GM23338 (cell line): ENCODE measurements at regions not wholly inside any gene's neighbourhood (a gene's known extent, or its start where the extent isn't known, plus 50 kb on each side); places are given as distances from the start of the nearest gene placed in this dataset.

Experiments
- ATAC-seq: fragments of 200-7000 bp; cut with Tn5 transposase; 3 replicates; pipeline ENCODE4 v1.9.1; 2020
- DNase-seq: peaks from one replicate; pipeline ENCODE4 v3.0.0-alpha.2; 2015; ENCODE audit warnings: low spot score
- H2AFZ ChIP-seq: fragments of 200-600 bp; sonication (generic); 2 replicates; pipeline ENCODE4 v1.8.0; 2016; ENCODE audit warnings: antibody characterized with exemption, mild to moderate bottlenecking, moderate library complexity
- H3F3A ChIP-seq: fragments of 200-600 bp; sonication (generic); replicated peaks from 2 replicates; pipeline ENCODE4 v1.8.0; 2017; ENCODE audit warnings: antibody characterized with exemption, mixed run types, low read depth
- H3K27ac ChIP-seq: fragments of 200-600 bp; sonication (generic); 2 replicates; pipeline ENCODE4 v1.6.1; 2016; ENCODE audit warnings: low read depth
- H3K27me3 ChIP-seq: fragments of 200-600 bp; sonication (generic); 2 replicates; pipeline ENCODE4 v1.8.0; 2016; ENCODE audit warnings: mild to moderate bottlenecking, mixed run types, moderate library complexity; ENCODE audit not compliant: insufficient read depth
- H3K36me3 ChIP-seq: fragments of 200-600 bp; sonication (generic); 2 replicates; pipeline ENCODE4 v1.8.0; 2016; ENCODE audit warnings: mild to moderate bottlenecking; ENCODE audit not compliant: insufficient read depth
- H3K4me1 ChIP-seq: fragments of 200-600 bp; sonication (generic); 2 replicates; pipeline ENCODE4 v1.8.0; 2016; ENCODE audit warnings: mild to moderate bottlenecking, moderate library complexity; ENCODE audit not compliant: insufficient read depth
- H3K4me2 ChIP-seq: fragments of 200-600 bp; sonication (generic); 2 replicates; pipeline ENCODE4 v1.7.1; 2017; ENCODE audit warnings: mixed run types
- H3K4me3 ChIP-seq: fragments of 200-600 bp; sonication (generic); 2 replicates; pipeline ENCODE4 v1.6.1; 2016; ENCODE audit warnings: mixed run types
- H3K79me2 ChIP-seq: fragments of 200-600 bp; sonication (generic); replicated peaks from 2 replicates; pipeline ENCODE4 v1.8.0; 2017; ENCODE audit warnings: mild to moderate bottlenecking; ENCODE audit not compliant: insufficient read depth
- H3K9me2 ChIP-seq: fragments of 200-600 bp; sonication (generic); 2 replicates; pipeline ENCODE4 v1.8.0; 2017; ENCODE audit not compliant: insufficient read depth
- H4K20me1 ChIP-seq: fragments of 200-600 bp; sonication (generic); replicated peaks from 2 replicates; pipeline ENCODE4 v1.8.0; 2017; ENCODE audit warnings: mild to moderate bottlenecking; ENCODE audit not compliant: insufficient read depth
- H3K27ac Mint-ChIP-seq: 2 replicates; pipeline ENCODE4 v1.8.0; 2020; ENCODE audit warnings: inconsistent platforms, mild to moderate bottlenecking, moderate library complexity, mixed read lengths
- H3K27me3 Mint-ChIP-seq: 3 replicates; pipeline ENCODE4 v1.8.0; 2022; ENCODE audit warnings: low read depth, mild to moderate bottlenecking, moderate library complexity, mixed read lengths, inconsistent platforms; ENCODE audit not compliant: insufficient read depth, poor library complexity
- H3K36me3 Mint-ChIP-seq: 3 replicates; pipeline ENCODE4 v1.8.0; 2021; ENCODE audit warnings: low read depth, mild to moderate bottlenecking, inconsistent platforms, moderate library complexity, mixed read lengths
- H3K4me1 Mint-ChIP-seq: 3 replicates; pipeline ENCODE4 v1.8.0; 2020; ENCODE audit warnings: mild to moderate bottlenecking, inconsistent platforms, mixed read lengths
- H3K4me3 Mint-ChIP-seq: 3 replicates; pipeline ENCODE4 v1.8.0; 2021; ENCODE audit warnings: moderate library complexity, mild to moderate bottlenecking, inconsistent platforms, mixed read lengths
- H3K9me3 Mint-ChIP-seq: 3 replicates; pipeline ENCODE4 v1.8.0; 2020; ENCODE audit warnings: moderate library complexity, mild to moderate bottlenecking, inconsistent platforms, mixed read lengths
- CREB1 ChIP-seq: fragments of 250-450 bp; sonication (Bioruptor Pico); IDR thresholded peaks from 2 replicates; pipeline ENCODE4 v1.5.0; 2020; ENCODE audit warnings: low read depth, mild to moderate bottlenecking, moderate library complexity
- ETS1 ChIP-seq: IDR thresholded peaks from 2 replicates; pipeline ENCODE4 v1.6.1; 2016; ENCODE audit warnings: antibody characterized with exemption
- EZH2 ChIP-seq: fragments of 200-600 bp; sonication (generic); IDR thresholded peaks from one replicate; pipeline ENCODE4 v1.8.0; 2017; ENCODE audit warnings: antibody characterized with exemption, mild to moderate bottlenecking, low read depth; ENCODE audit not compliant: unreplicated experiment
- EZH2phosphoT487 ChIP-seq: fragments of 200-600 bp; sonication (generic); IDR thresholded peaks from one replicate; pipeline ENCODE4 v1.8.1; 2018; ENCODE audit warnings: antibody characterized with exemption; ENCODE audit not compliant: unreplicated experiment
- JUNB ChIP-seq: IDR thresholded peaks from one replicate; pipeline ENCODE4 v1.6.1; 2016; ENCODE audit warnings: antibody characterized with exemption; ENCODE audit not compliant: unreplicated experiment
- POLR2AphosphoS5 ChIP-seq: IDR thresholded peaks from 2 replicates; pipeline ENCODE4 v1.6.1; 2016; ENCODE audit warnings: antibody characterized with exemption, low read depth
- REST ChIP-seq: IDR thresholded peaks from one replicate; pipeline ENCODE4 v1.6.1; 2018; ENCODE audit warnings: antibody characterized with exemption; ENCODE audit not compliant: unreplicated experiment
- STAT1 ChIP-seq: IDR thresholded peaks from one replicate; pipeline ENCODE4 v1.6.1; 2016; ENCODE audit warnings: antibody characterized with exemption; ENCODE audit not compliant: unreplicated experiment
- ZNF114 ChIP-seq: fragments of 250-450 bp; sonication (Bioruptor Pico); IDR thresholded peaks from 2 replicates; pipeline ENCODE4 v1.5.0; 2020; ENCODE audit warnings: mild to moderate bottlenecking, moderate library complexity
- ZNF331 ChIP-seq: fragments of 250-450 bp; sonication (Bioruptor Pico); IDR thresholded peaks from 2 replicates; pipeline ENCODE4 v1.5.0; 2020; ENCODE audit warnings: low read depth, mild to moderate bottlenecking, moderate library complexity
- TF ChIP-seq, protein P1 (sequence below), 2 experiments: fragments of 200-600 bp in 1 of 2; sonication (generic) in 1 of 2; conservative IDR thresholded peaks; 2 replicates each; pipeline versions ENCODE4 v1.5.1 to v1.6.1; 2016 to 2017; ENCODE audit warnings: antibody characterized with exemption in 2 of 2, low read depth in 2 of 2, mild to moderate bottlenecking in 2 of 2, moderate library complexity in 1 of 2

DNA sequence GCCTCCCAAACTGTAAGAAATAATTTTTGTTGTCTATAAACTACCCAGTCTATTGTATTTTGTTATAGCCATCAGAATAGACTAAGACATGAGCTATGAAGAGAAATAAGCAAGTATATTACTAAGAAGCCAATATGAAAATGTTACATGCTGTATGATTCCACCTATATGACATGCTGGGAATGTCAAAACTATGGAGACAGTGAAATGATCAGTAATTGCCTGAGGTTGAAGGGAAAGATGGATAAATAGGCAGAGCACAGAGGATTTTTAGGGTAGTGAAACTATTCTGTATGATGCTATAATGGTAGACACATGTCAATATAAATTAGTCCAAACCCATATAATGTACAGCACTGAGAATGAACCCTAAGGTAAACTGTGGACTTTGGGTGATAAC, 261.3 kb upstream of the PCDH15 start:
- H3K4me1 Mint-ChIP-seq = no peaks in the 10 kb centered on the region
- no peak overlapping the region for H3K27ac Mint-ChIP-seq
- no peak overlapping the region for H3K4me3 Mint-ChIP-seq
- Histone ChIP-seq H3K4me3 (no peak overlapping the region), H3K27ac (no peak overlapping the region), H3K27me3 (no peaks in the 10 kb centered on the region), H3K4me2 (no peak overlapping the region), H4K20me1 (no peaks in the 10 kb centered on the region), H3F3A (no peaks in the 10 kb centered on the region), H3K9me2 (no peaks in the 10 kb centered on the region), H2AFZ (no peak overlapping the region), H3K36me3 (no peaks in the 10 kb centered on the region), H3K79me2 (no peaks in the 10 kb centered on the region), H3K4me1 (no peaks in the 10 kb centered on the region)
- DNase-seq = no peak
- H3K27me3 Mint-ChIP-seq = no peaks in the 10 kb centered on the region
- H3K36me3 Mint-ChIP-seq = no peaks in the 10 kb centered on the region
- H3K9me3 Mint-ChIP-seq = no peaks in the 10 kb centered on the region
- ATAC-seq = no peak
- TF ChIP-seq STAT1 (no peak), CREB1 (CRISPR knock-in tag) (no peak), ZNF331 (no peak), ZNF114 (no peak), JUNB (no peak), ETS1 (no peak), EZH2phosphoT487 (no peak), POLR2AphosphoS5 (no peak), REST (no peak), EZH2 (no peak)
- TF ChIP-seq, protein P1, sequence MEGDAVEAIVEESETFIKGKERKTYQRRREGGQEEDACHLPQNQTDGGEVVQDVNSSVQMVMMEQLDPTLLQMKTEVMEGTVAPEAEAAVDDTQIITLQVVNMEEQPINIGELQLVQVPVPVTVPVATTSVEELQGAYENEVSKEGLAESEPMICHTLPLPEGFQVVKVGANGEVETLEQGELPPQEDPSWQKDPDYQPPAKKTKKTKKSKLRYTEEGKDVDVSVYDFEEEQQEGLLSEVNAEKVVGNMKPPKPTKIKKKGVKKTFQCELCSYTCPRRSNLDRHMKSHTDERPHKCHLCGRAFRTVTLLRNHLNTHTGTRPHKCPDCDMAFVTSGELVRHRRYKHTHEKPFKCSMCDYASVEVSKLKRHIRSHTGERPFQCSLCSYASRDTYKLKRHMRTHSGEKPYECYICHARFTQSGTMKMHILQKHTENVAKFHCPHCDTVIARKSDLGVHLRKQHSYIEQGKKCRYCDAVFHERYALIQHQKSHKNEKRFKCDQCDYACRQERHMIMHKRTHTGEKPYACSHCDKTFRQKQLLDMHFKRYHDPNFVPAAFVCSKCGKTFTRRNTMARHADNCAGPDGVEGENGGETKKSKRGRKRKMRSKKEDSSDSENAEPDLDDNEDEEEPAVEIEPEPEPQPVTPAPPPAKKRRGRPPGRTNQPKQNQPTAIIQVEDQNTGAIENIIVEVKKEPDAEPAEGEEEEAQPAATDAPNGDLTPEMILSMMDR (conservative IDR thresholded peaks at IDR 0.05; ENCODE audit: low read depth in 2 of 2) = no peak

- H3K36me3 Mint-ChIP-seq = no peaks in the 10 kb centered on the region
- H3K4me3 Mint-ChIP-seq = no peak overlapping the region
- Histone ChIP-seq H3K27ac (no peak overlapping the region), H3K27me3 (no peaks in the 10 kb centered on the region), H3K4me2 (no peak overlapping the region), H3K9me2 (no peaks in the 10 kb centered on the region), H3K36me3 (no peaks in the 10 kb centered on the region), H3K79me2 (no peaks in the 10 kb centered on the region), H3K4me3 (no peak overlapping the region), H4K20me1 (no peaks in the 10 kb centered on the region), H2AFZ (no peak overlapping the region), H3F3A (no peaks in the 10 kb centered on the region), H3K4me1 (no peaks in the 10 kb centered on the region)
- no peaks in the 10 kb centered on the region for H3K4me1 Mint-ChIP-seq
- no peaks in the 10 kb centered on the region for H3K9me3 Mint-ChIP-seq
- DNase-seq (no peak), ATAC-seq (no peak)
- H3K27ac Mint-ChIP-seq = no peak overlapping the region
- H3K27me3 Mint-ChIP-seq = no peaks in the 10 kb centered on the region
- TF ChIP-seq STAT1 = no peak
- no peak for TF ChIP-seq ZNF114
- TF ChIP-seq ETS1 = no peak
- TF ChIP-seq EZH2phosphoT487 = no peak
- no peak for TF ChIP-seq POLR2AphosphoS5
- TF ChIP-seq JUNB = no peak
- TF ChIP-seq EZH2 = no peak
- TF ChIP-seq, protein P1 (conservative IDR thresholded peaks at IDR 0.05; ENCODE audit: low read depth in 2 of 2) = no peak
These were observed 257.8 kb upstream of the PCDH15 start for GRCh38 chr10:55058800-55059199.
